Adipocyte (in vitro differentiated cells): ENCODE measurements at regions not wholly inside any gene's neighbourhood (a gene's known extent, or its start where the extent isn't known, plus 50 kb on each side); places are given as distances from the start of the nearest gene placed in this dataset.
A peak's percentile ranks its signal among the peaks of the same experiment; 100 is the strongest.

Experiments
- DNase-seq: peaks from one replicate; pipeline ENCODE4 v3.0.0-alpha.2; 2015; ENCODE audit warnings: low read depth
- H3K27me3 ChIP-seq: replicated peaks from 2 replicates; pipeline ENCODE4 v1.7.0; 2013; ENCODE audit warnings: mild to moderate bottlenecking, low read length, moderate library complexity; ENCODE audit not compliant: control insufficient read depth, insufficient read depth
- H3K36me3 ChIP-seq: 2 replicates; pipeline ENCODE4 v1.7.0; 2013; ENCODE audit warnings: low read length, mild to moderate bottlenecking, moderate library complexity; ENCODE audit not compliant: control insufficient read depth, insufficient read depth, severe bottlenecking
- H3K4me1 ChIP-seq: 2 replicates; pipeline ENCODE4 v1.7.0; 2013; ENCODE audit warnings: mild to moderate bottlenecking, low read length, moderate library complexity; ENCODE audit not compliant: control insufficient read depth, insufficient read depth
- H3K4me3 ChIP-seq: 2 replicates; pipeline ENCODE4 v1.7.0; 2013; ENCODE audit warnings: mild to moderate bottlenecking, low read length, moderate library complexity
- H3K9ac ChIP-seq: 2 replicates; pipeline ENCODE4 v1.7.0; 2013; ENCODE audit warnings: mild to moderate bottlenecking, low read length, moderate library complexity
- H3K9me3 ChIP-seq: 2 replicates; pipeline ENCODE4 v1.7.0; 2013; ENCODE audit warnings: mild to moderate bottlenecking, low read length, moderate library complexity; ENCODE audit not compliant: control insufficient read depth

DNA sequence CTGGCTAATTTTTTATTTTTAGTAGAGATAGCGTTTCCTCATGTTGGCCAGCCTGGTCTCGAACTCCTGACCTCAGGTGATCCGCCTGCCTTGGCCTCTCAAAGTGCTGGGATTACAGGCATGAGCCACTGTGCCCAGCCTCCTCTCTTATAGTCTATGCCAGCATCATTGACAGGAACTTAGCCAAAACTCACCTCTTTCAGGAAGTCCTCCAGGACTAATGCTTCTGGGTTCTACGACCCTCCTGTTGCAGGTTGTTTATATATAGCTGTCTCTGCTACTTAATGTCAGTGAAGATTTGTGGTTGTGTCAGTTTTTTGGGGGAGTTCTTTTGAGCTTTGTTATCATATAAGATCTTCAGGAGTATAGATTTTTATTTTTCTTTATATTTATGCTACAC is 112.1 kb upstream of the CDC42EP3 start:
- Histone ChIP-seq H3K4me1 (peaks cover 3% of the 10 kb centered on the region), H3K36me3 (no peaks in the 10 kb centered on the region), H3K9ac (no peak overlapping the region), H3K4me3 (no peak overlapping the region), H3K27me3 (no peaks in the 10 kb centered on the region), H3K9me3 (peaks cover 13% of the 10 kb centered on the region)
- no peak for DNase-seq

DNA sequence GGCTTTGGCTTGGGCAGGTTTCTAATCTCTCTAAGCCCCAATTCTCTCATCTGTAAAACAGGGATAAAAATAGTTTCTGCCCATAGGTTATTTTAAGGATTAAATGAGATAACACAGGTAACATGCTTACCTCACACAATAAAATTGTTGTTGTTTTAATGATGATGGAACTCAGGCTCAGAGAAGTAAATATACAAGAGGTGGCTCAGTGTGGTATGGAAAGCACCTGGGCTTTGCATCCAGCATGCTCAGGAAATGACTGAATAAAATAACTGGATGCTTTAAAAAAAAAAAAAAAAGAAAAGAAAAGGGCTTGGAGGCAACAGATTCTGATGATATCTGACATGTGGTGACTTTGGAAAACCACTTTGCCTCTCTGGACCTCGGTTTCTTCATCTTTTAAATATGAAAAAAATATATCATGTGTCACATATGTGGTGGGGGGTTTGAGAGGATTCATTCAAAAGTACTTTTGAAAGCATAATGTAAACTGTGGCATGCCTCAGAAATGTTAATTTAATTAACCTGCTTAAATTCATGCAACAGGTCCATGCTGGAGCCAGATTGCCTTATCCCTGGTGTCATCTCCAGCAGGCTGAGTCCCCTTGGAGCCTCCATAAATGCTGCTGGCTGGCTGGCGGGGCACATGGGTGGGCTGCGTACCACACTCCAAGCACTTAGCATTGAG is 112.8 kb upstream of the CDC42EP3 start:
- Histone ChIP-seq H3K36me3 (no peaks in the 10 kb centered on the region), H3K4me1 (peaks cover 3% of the 10 kb centered on the region), H3K27me3 (no peaks in the 10 kb centered on the region), H3K4me3 (no peak overlapping the region), H3K9ac (no peak overlapping the region), H3K9me3 (peaks cover 20% of the 10 kb centered on the region)
- no peak for DNase-seq

DNA sequence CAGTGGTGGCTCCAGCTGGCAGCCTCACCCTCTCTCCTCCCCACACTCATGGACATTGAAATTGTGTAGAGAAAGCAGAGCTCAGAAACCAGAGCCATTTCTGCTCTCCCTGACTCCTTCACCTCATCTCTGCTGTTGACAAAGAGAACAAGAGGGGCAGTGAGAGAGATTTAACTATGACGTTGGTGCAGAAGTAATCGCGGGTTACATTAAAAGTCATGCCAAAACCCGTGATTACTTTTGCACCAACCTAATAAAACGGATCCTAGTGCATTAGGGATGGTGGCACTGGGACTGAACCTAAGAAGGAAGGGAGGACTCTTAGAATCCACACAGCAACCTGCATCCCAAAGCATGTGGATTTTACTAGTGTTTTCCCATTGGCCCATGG is 113.3 kb upstream of the CDC42EP3 start:
- Histone ChIP-seq H3K4me1 (peaks cover 3% of the 10 kb centered on the region), H3K27me3 (no peaks in the 10 kb centered on the region), H3K4me3 (no peak overlapping the region), H3K9me3 (peaks cover 22% of the 10 kb centered on the region), H3K9ac (no peak overlapping the region), H3K36me3 (no peaks in the 10 kb centered on the region)
- no peak for DNase-seq

DNA sequence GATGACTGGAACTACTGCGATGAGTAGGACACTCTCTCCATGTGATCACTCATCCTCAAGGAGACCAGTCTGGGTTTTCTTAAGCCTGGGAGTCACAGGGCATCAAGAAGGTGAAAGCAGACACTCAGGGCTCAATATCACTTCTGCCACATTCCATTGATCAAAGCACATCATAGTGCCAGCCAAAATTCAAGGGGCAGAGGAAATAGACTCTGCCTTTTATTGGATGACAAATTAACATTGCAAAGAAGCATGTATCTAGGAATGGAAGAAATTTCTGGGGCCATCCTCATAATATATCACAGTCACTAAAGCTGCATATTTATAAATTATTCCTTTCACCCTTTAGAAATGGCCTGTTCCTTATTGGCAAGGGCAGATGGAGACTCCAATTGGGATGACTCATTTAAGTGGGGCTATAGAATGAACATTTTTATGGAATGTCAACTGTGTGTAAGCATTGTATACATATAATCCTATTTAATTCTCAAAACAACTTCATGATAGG is 114.8 kb upstream of the CDC42EP3 start:
- H3K4me3 ChIP-seq: no peak overlapping the region
- H3K9me3 ChIP-seq: peaks cover 22% of the 10 kb centered on the region
- H3K27me3 ChIP-seq: no peaks in the 10 kb centered on the region
- H3K4me1 ChIP-seq: peaks cover 6% of the 10 kb centered on the region
- H3K36me3 ChIP-seq: no peaks in the 10 kb centered on the region
- no peak for DNase-seq
- no peak overlapping the region for H3K9ac ChIP-seq

DNA sequence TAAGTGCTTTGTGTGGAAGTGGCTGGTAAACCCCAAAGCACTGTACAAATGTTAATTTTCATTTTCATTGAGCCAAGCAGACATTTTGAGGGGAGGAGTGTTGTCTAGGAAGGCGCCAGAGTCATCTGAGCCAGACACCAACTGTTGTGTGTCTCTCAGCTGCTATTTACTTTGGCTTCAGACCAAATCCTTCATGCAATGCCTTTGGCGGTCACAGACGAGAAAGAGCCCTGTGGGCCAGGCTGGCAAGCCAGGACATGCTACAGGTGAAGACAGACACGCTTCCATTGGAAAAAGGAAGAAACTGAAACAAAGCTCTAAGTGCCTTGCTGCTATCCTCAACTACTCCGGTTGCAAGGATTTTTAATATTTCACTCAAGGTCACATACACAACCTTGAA is 115.4 kb upstream of the CDC42EP3 start:
- H3K4me1 ChIP-seq: peaks cover 6% of the 10 kb centered on the region
- no peak overlapping the region for H3K4me3 ChIP-seq
- H3K36me3 ChIP-seq: no peaks in the 10 kb centered on the region
- peaks cover 22% of the 10 kb centered on the region for H3K9me3 ChIP-seq
- H3K27me3 ChIP-seq: no peaks in the 10 kb centered on the region
- DNase-seq: no peak
- no peak overlapping the region for H3K9ac ChIP-seq

DNA sequence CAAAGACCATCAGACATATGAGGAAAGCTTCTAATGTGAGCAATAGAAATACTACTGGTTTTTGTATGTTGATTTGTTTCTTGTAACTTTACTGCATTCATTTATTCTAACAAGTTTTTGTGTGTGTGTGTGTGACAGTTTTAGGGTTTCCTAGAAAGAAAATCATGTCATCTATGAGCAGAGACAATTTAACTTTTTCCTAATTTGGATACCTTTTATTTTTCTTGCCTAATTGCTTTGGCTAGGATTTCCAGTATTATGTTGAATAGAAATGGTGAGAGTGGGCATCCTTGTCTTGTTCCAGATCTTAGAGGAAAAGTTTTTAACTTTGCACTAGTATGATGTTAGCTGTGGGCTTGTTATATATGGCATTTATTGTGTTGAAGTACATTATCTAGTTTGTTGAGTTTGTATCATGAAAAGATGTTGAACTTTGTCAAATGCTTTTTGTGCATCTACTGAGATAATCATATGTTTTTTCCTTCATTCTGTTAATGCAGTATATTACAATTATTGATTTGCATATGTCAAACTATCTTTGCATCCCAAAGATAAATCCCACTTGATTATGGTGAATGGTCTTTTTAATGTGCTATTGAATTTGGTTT is 117.3 kb upstream of the CDC42EP3 start:
- no peaks in the 10 kb centered on the region for H3K27me3 ChIP-seq
- H3K36me3 ChIP-seq: no peaks in the 10 kb centered on the region
- peaks cover 22% of the 10 kb centered on the region for H3K9me3 ChIP-seq
- no peak overlapping the region for H3K4me3 ChIP-seq
- no peak overlapping the region for H3K9ac ChIP-seq
- peaks cover 7% of the 10 kb centered on the region for H3K4me1 ChIP-seq
- DNase-seq: no peak

DNA sequence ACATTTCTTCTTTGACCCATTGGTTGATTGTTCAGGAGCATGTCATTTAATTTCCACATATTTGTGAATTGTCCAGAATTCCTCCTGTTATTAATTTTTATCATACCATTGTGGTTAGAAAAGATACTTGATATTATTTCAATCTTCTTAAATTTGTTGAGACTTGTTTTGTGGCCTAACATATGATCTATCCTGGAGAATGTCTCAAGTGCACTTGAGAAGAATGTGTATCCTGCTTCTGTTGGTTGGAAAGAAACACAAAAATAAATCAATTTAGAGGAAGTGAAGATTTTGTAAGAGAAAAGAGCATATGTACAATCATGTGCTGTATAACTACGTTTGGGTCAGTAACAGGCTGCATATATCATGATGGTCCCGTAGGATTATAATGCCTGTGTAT is 118.6 kb upstream of the CDC42EP3 start:
- DNase-seq: no peak
- Histone ChIP-seq H3K36me3 (no peaks in the 10 kb centered on the region), H3K9ac (no peak overlapping the region), H3K4me1 (peaks cover 21% of the 10 kb centered on the region), H3K9me3 (peaks cover 22% of the 10 kb centered on the region), H3K4me3 (no peak overlapping the region), H3K27me3 (no peaks in the 10 kb centered on the region)

DNA sequence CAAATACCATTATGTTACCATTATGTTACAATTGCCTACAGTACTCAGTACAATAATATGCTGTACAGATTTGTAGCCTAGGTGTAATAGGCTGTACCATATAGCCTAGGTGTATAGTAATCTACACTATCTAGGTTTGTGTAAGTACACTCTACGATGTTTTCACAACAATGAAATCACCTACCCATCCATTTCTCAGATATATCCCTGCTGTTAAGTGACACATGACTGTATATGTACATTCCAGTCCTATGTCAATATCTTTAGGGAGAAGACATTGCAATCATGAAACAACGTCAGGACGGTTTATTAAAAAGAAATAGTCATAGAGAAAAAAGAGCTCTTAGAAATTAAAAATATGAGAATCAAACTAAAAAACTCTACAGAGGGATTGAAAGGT is 119.0 kb upstream of the CDC42EP3 start:
- DNase-seq: no peak
- H3K27me3 ChIP-seq: no peaks in the 10 kb centered on the region
- no peak overlapping the region for H3K4me3 ChIP-seq
- peaks cover 22% of the 10 kb centered on the region for H3K9me3 ChIP-seq
- H3K36me3 ChIP-seq: no peaks in the 10 kb centered on the region
- H3K9ac ChIP-seq: peak overlapping the region; percentile 28
- peaks cover 25% of the 10 kb centered on the region for H3K4me1 ChIP-seq

DNA sequence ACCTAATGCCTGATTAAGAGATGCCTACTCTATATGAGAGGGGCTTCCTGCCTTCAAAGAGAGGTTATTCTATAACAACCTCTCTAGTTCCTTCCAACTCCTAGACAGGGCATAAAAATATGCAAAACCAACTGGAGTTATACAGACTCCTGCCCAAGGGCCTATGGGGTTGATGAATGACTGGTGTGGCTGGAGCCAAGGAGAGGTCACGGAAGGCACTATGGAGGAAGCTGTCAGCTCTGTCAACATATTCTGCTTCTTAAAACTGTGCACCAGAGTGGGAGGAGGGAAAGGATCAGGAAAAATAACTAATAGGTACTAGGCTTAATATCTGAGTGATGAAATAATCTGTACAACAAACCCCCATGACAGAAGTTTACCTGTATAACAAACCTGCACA is 120.9 kb upstream of the CDC42EP3 start:
- Histone ChIP-seq H3K9ac (no peak overlapping the region), H3K4me1 (peaks cover 31% of the 10 kb centered on the region), H3K4me3 (no peak overlapping the region), H3K36me3 (no peaks in the 10 kb centered on the region), H3K9me3 (peaks cover 20% of the 10 kb centered on the region), H3K27me3 (no peaks in the 10 kb centered on the region)
- no peak for DNase-seq

DNA sequence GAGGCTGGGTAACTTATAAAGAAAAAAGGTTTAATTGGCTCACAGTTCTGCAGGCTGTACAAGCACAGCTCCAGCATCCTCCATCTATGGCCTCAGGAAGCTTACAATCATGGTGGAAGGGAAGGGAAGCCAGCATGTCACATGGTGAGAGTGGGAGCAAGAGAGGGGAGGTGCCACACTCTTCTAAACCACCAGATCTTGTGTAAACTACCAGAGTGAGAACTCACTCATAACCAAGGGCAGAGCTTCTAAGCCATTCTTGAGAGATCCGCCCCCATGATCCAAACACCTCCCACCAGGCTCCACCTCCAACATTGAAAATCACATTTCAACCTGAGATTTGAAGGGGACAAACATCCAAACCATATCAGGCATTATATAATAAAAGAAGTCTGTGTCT is 121.6 kb upstream of the CDC42EP3 start:
- no peak overlapping the region for H3K4me3 ChIP-seq
- no peaks in the 10 kb centered on the region for H3K36me3 ChIP-seq
- peaks cover 31% of the 10 kb centered on the region for H3K4me1 ChIP-seq
- peaks cover 14% of the 10 kb centered on the region for H3K9me3 ChIP-seq
- no peak for DNase-seq
- no peaks in the 10 kb centered on the region for H3K27me3 ChIP-seq
- no peak overlapping the region for H3K9ac ChIP-seq

DNA sequence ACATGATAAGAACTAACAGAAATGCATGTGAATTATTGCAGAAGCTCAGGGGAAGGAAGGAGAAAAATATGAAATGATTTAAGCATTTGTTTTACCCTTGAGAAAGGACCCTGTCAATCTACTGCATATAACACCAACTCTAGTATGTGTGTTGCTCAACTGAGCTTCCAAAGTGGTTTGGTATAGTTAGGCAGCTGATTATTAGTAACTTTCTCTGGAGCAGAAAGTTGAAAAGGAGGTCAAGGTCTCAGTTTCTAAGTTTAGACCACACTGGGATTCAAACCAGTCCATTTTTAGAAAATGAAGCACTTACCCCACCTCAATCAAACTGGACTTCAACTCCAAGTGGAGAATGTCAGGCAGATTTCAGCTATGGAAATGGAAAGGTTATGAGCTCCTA is 123.3 kb upstream of the CDC42EP3 start:
- Histone ChIP-seq H3K9me3 (no peaks in the 10 kb centered on the region), H3K9ac (no peak overlapping the region), H3K4me1 (peaks cover 39% of the 10 kb centered on the region), H3K4me3 (no peak overlapping the region), H3K27me3 (no peaks in the 10 kb centered on the region), H3K36me3 (no peaks in the 10 kb centered on the region)
- DNase-seq: peak; percentile 77
